NT2/D1 (cell line): ENCODE measurements at regions not wholly inside any gene's neighbourhood (a gene's known extent, or its start where the extent isn't known, plus 50 kb on each side); places are given as distances from the start of the nearest gene placed in this dataset.

Experiments used
- SUZ12 ChIP-seq: IDR thresholded peaks from 2 replicates; pipeline ENCODE4 v1.6.1; 2011; ENCODE audit not compliant: insufficient read length, insufficient read depth; ENCODE audit errors: extremely low read depth
- YY1 ChIP-seq: IDR thresholded peaks from 2 replicates; pipeline ENCODE4 v1.6.1; 2011; ENCODE audit not compliant: insufficient read length, insufficient read depth
- ZNF274 ChIP-seq: IDR thresholded peaks from 2 replicates; pipeline ENCODE4 v1.6.1; 2011; ENCODE audit warnings: mild to moderate bottlenecking, low read depth, low read length

GRCh38 chr14:101147848-101148247, 244.3 kb upstream of the RTL1 start:
- TF ChIP-seq YY1 (no peak), SUZ12 (no peak), ZNF274 (no peak)
